ENCODE measurements at regions not wholly inside any gene's neighbourhood (a gene's known extent, or its start where the extent isn't known, plus 50 kb on each side); places are given as distances from the start of the nearest gene placed in this dataset.

DNA sequence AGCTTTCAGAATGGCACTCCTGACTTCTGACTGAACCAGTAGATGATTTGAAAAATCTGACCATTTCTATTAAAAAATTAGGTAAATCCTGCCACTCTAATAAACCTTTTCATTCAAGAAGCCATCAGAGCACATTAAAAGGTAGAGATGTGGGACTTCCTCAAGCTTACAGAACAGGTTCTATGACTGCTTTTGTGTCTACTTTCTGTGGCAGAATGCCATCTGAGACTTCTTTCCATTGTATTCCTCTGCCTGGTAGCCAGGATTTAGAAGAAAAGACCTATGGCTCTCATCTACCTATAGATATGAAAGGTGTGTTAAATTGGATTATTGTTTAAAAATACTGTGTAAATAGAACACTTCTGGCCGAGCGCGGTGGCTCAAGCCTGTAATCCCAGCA, 99.9 kb upstream of the NABP1 start:
- no peak for DNase-seq (ENCODE audit: low read depth)
- TF ChIP-seq, protein P1, sequence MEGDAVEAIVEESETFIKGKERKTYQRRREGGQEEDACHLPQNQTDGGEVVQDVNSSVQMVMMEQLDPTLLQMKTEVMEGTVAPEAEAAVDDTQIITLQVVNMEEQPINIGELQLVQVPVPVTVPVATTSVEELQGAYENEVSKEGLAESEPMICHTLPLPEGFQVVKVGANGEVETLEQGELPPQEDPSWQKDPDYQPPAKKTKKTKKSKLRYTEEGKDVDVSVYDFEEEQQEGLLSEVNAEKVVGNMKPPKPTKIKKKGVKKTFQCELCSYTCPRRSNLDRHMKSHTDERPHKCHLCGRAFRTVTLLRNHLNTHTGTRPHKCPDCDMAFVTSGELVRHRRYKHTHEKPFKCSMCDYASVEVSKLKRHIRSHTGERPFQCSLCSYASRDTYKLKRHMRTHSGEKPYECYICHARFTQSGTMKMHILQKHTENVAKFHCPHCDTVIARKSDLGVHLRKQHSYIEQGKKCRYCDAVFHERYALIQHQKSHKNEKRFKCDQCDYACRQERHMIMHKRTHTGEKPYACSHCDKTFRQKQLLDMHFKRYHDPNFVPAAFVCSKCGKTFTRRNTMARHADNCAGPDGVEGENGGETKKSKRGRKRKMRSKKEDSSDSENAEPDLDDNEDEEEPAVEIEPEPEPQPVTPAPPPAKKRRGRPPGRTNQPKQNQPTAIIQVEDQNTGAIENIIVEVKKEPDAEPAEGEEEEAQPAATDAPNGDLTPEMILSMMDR (conservative IDR thresholded peaks at IDR 0.05; ENCODE audit: low read depth, low read length) = no peak
- H3K4me3 ChIP-seq (ENCODE audit: low read length) = no peak overlapping the region

DNA sequence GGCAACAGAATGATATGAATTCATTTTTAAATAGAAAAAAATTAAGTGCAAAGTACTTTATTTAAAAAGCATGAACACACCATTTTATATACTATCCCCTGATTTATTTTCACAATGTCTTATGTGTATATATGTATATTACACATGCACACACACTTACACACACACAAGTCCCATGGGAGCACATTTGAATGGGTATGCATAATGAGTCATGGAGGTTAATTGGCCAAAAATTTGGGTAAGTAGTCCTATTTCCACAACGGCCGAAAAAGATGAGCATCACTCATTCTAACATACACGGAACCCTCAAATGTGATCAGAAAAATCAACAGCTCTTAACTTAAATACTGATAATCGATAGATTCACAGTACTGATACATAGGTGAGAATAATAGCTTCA, 97.4 kb upstream of the NABP1 start:
- no peak for DNase-seq (ENCODE audit: low read depth)
- H3K4me3 ChIP-seq (ENCODE audit: low read length) = no peak overlapping the region
- TF ChIP-seq, protein P1 (conservative IDR thresholded peaks at IDR 0.05; ENCODE audit: low read depth, low read length) = no peak

DNA sequence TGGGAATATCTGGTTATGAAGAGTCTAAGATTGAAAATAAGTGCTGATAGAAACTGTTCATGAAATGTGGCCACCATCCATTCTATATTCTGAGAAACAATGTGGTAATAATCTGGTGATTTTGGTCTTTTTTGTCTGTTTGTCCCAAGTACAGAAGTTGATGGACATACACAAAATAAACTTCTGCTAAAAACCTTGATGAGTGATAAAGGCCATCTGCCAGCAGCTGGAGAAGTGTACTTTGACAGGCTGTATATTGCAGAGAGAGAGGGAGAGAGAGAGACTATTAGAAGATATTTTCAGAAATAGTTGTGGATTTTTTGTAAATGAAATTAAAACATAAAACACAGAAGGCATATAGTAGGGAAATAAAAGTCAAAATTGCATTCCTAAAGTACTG, 96.9 kb upstream of the NABP1 start:
- H3K4me3 ChIP-seq (ENCODE audit: low read length) = no peak overlapping the region
- TF ChIP-seq, protein P1 (conservative IDR thresholded peaks at IDR 0.05; ENCODE audit: low read depth, low read length) = no peak
- DNase-seq (ENCODE audit: low read depth) = no peak

DNA sequence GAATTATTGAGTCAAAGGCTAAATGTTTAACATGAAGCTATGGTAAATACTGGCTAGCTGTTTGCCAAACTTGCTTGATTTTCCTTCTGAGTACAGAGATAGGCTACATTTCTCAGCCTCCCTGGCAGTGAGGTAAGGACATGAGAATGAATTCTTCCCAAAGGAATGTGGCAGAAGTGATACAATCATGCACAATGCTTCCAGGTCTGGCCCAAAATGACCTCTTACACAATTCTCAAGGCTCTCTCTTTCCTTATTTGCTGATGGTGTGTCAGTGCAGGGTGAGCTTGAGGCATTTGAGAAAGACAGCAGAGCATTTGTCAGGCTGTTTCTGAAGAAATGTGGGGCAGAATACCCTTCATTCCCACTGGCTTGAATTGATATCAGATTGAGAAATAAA, 95.6 kb upstream of the NABP1 start:
- DNase-seq (ENCODE audit: low read depth) = no peak
- TF ChIP-seq, protein P1 (conservative IDR thresholded peaks at IDR 0.05; ENCODE audit: low read depth, low read length) = no peak
- H3K4me3 ChIP-seq (ENCODE audit: low read length) = no peak overlapping the region

DNA sequence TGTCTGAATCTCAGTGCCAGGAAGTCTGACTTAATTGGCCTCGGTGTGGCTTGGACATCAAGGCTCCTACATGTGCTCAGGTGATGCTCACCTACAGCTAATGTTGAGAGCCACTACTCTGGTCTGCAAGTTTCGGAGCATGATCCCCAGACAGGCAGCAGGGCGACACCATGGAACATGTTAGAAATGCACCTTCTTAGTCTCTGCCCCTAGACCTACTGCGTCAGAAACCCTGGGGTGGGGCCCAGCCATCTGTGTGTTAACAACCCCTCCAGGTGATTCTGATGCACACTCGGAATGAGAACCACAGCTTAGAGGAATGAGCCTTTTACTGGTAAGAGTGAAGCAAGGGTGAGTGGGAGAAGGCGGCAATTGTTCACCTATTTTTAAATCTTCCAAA, 86.9 kb upstream of the NABP1 start:
- DNase-seq (ENCODE audit: low read depth) = no peak
- H3K4me3 ChIP-seq (ENCODE audit: low read length) = no peak overlapping the region
- TF ChIP-seq, protein P1 (conservative IDR thresholded peaks at IDR 0.05; ENCODE audit: low read depth, low read length) = no peak

DNA sequence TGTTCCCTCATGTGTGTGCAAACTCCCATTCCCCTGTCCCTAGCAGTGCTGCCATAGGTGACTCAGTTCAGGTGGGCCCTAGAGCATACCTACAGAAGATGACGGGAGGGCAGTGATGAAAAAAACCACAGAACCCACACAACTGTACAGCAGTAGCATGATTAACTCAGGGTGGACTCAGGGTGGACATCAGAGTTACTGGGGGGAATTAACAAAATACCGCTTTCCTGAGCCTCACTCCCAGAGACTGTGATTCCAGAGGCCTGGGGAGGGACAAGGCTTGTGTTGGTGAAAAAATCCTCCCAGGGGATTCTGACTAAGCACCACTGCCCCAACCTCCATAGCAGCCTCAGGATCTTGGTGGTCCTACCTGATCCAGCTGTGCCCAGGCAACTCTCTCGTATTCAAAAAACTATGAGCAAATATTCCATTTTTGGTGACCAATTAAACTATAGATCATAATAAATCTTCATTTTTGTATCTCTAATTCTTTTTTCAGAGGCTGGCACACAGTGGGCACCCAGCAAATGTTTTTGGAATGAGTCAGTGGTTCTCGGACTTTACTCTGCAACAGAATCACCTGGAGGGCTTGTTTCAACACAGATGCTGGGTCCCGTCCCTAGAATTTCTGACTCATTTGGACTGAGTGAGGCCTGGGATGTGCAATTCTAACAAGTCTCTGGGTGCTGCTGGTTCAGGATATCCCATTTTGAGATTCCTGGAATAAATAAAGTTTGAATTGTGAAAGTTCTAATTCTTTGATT, 84.1 kb upstream of the NABP1 start:
- TF ChIP-seq, protein P1 (conservative IDR thresholded peaks at IDR 0.05; ENCODE audit: low read depth, low read length) = no peak
- H3K4me3 ChIP-seq (ENCODE audit: low read length) = no peak overlapping the region
- no peak for DNase-seq (ENCODE audit: low read depth)

DNA sequence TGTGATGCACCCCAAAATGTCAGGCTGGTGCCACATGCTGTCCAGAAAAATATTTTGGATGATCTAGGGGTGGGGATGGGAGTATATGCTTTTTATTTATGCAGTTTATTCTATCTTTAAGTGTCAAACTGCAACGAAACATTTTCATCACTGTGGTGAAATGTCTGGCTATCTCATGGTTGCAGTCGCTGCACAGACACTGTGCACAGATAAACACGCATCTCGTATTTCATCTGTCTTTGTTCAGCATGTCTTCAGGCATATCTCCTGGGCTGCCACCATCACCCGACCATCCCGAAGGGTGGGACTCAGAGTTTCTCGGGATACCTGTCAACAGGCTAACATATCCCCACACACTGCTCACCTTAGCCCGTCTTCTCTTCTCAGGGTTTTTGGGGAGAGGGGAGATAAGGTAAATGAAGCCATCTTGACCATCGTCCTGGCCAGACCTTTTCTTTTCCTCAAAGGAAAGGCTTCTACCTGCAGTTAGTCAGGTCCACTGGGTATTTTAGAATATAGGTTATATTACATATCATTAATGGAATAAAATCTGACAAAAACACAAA, 80.7 kb upstream of the NABP1 start:
- TF ChIP-seq, protein P1 (conservative IDR thresholded peaks at IDR 0.05; ENCODE audit: low read depth, low read length) = no peak
- no peak overlapping the region for H3K4me3 ChIP-seq (ENCODE audit: low read length)
- DNase-seq (ENCODE audit: low read depth) = no peak

Data from retinal pigment epithelial cell (primary cell).